ENCODE measurements at regions not wholly inside any gene's neighbourhood (a gene's known extent, or its start where the extent isn't known, plus 50 kb on each side); places are given as distances from the start of the nearest gene placed in this dataset.
"Not testable (repeated sequence)": the region's sequence is repeated elsewhere in the genome, so short reads cannot be mapped to it uniquely, and the experiment has no call there.

- no peak for DNase-seq
- H3K27ac ChIP-seq, result no peak overlapping the region
- peaks cover 0 to 37% (median 17%) of the 10 kb centered on the region in 4 donors for H3K9me3 ChIP-seq
- TF ChIP-seq EP300 (IDR thresholded peaks at IDR 0.05) (no peak), POLR2AphosphoS5 (IDR thresholded peaks at IDR 0.05) (no peak), CTCF (IDR thresholded peaks at IDR 0.05) (no peak), POLR2A (IDR thresholded peaks at IDR 0.05) (no peak)
- H3K4me3 ChIP-seq, result no peak overlapping the region
- no peaks in the 10 kb centered on the region for H3K4me1 ChIP-seq
- intact Hi-C loops (cut with DNase I; ENCODE audit: low total_unique reads), result no loop called here
- no peaks in the 10 kb centered on the region for H3K36me3 ChIP-seq
- 96 to 100% (median 99%) methylated on average over 2 of the region's 2 CpGs for WGBS, 5 donors
- no peaks in the 10 kb centered on the region for H3K27me3 ChIP-seq
These were observed 140.3 kb upstream of the UBE3A start for GRCh38 chr15:25579127-25579526.

GRCh38 chr15:25572191-25572590 is 133.4 kb upstream of the UBE3A start:
- Histone ChIP-seq H3K27ac (no peak overlapping the region), H3K4me3 (no peak overlapping the region), H3K27me3 (no peaks in the 10 kb centered on the region), H3K36me3 (no peaks in the 10 kb centered on the region), H3K9me3 (peaks cover 0 to 30% (median 12%) of the 10 kb centered on the region in 4 donors), H3K4me1 (peaks cover 0 to 22% (median 4%) of the 10 kb centered on the region in 4 donors)
- intact Hi-C loops (cut with DNase I; ENCODE audit: low total_unique reads), result no loop called here
- no peak for TF ChIP-seq CTCF (IDR thresholded peaks at IDR 0.05)
- TF ChIP-seq POLR2AphosphoS5 (IDR thresholded peaks at IDR 0.05), result no peak
- no peak for TF ChIP-seq EP300 (IDR thresholded peaks at IDR 0.05)
- TF ChIP-seq POLR2A (IDR thresholded peaks at IDR 0.05), result no peak
- DNase-seq, result no peak
- WGBS, 5 donors, result 58 to 65% (median 63%) methylated on average over 4 of the region's 4 CpGs

- H3K27ac ChIP-seq, result peak overlapping the region in 1 of 5 donors; percentile 55
- peaks cover 0 to 40% (median 19%) of the 10 kb centered on the region in 4 donors for H3K9me3 ChIP-seq
- no peak for TF ChIP-seq EP300 (IDR thresholded peaks at IDR 0.05)
- no peak for TF ChIP-seq POLR2AphosphoS5 (IDR thresholded peaks at IDR 0.05)
- no peak for TF ChIP-seq CTCF (IDR thresholded peaks at IDR 0.05)
- TF ChIP-seq POLR2A (IDR thresholded peaks at IDR 0.05), result no peak
- H3K4me1 ChIP-seq, result peaks cover 0 to 22% (median 4%) of the 10 kb centered on the region in 4 donors
- no peaks in the 10 kb centered on the region for H3K36me3 ChIP-seq
- WGBS, 5 donors, result 63 to 84% (median 71%) methylated on average over 7 of the region's 7 CpGs
- no peak overlapping the region for H3K4me3 ChIP-seq
- DNase-seq, result peak in 1 of 2 donors; percentile 30
- H3K27me3 ChIP-seq, result no peaks in the 10 kb centered on the region
- intact Hi-C loops (cut with DNase I; ENCODE audit: low total_unique reads), result no loop called here
These were observed 129.9 kb upstream of the UBE3A start for GRCh38 chr15:25568751-25569150.

GRCh38 chr15:25566545-25566944 is 127.7 kb upstream of the UBE3A start:
- H3K36me3 ChIP-seq; H3K4me3 ChIP-seq; DNase-seq; H3K27me3 ChIP-seq; H3K27ac ChIP-seq; intact Hi-C loops (cut with DNase I; ENCODE audit: low total_unique reads): not testable (repeated sequence)
- WGBS, 5 donors, result 62 to 71% (median 69%) methylated on average over 6 of the region's 6 CpGs
- H3K4me1 ChIP-seq, result peaks cover 0 to 22% (median 4%) of the 10 kb centered on the region in 4 donors
- H3K9me3 ChIP-seq, result peaks cover 0 to 51% (median 24%) of the 10 kb centered on the region in 4 donors

GRCh38 chr15:25565470-25566264 is 126.8 kb upstream of the UBE3A start:
- intact Hi-C loops (cut with DNase I; ENCODE audit: low total_unique reads), result no loop called here
- DNase-seq, result no peak
- WGBS, 5 donors, result 66 to 75% (median 70%) methylated on average over 13 to 14 of the region's 14 CpGs
- H3K27me3 ChIP-seq, result no peaks in the 10 kb centered on the region
- H3K27ac ChIP-seq, result no peak overlapping the region
- H3K4me1 ChIP-seq, result peaks cover 0 to 22% (median 4%) of the 10 kb centered on the region in 4 donors
- H3K9me3 ChIP-seq, result peaks cover 0 to 51% (median 24%) of the 10 kb centered on the region in 4 donors
- TF ChIP-seq CTCF (IDR thresholded peaks at IDR 0.05) (no peak), POLR2A (IDR thresholded peaks at IDR 0.05) (no peak), EP300 (IDR thresholded peaks at IDR 0.05) (no peak), POLR2AphosphoS5 (IDR thresholded peaks at IDR 0.05) (no peak)
- no peak overlapping the region for H3K4me3 ChIP-seq
- no peaks in the 10 kb centered on the region for H3K36me3 ChIP-seq

Measured in stomach (tissue), 8 donors.